Neural cell (in vitro differentiated cells): ENCODE measurements at regions not wholly inside any gene's neighbourhood (a gene's known extent, or its start where the extent isn't known, plus 50 kb on each side); places are given as distances from the start of the nearest gene placed in this dataset.
"Not testable (repeated sequence)": the region's sequence is repeated elsewhere in the genome, so short reads cannot be mapped to it uniquely, and the experiment has no call there.

Experiments used
- H2AFZ ChIP-seq: fragments of 200-600, 300-800 bp; sonication (generic), shearing (Covaris generic); 2 replicates; pipeline ENCODE4 v1.6.0; 2014; ENCODE audit warnings: low read depth, mild to moderate bottlenecking, antibody characterized with exemption, low read length, moderate library complexity
- H3F3A ChIP-seq: fragments of 200-600 bp; shearing (Covaris generic); 2 replicates; pipeline ENCODE4 v1.6.1; 2016; ENCODE audit warnings: mild to moderate bottlenecking, moderate library complexity, mixed read lengths, antibody characterized with exemption, low read length; ENCODE audit not compliant: insufficient read depth, poor library complexity, severe bottlenecking
- H3K27ac ChIP-seq: fragments of 200-600, 300-800 bp; sonication (generic), shearing (Covaris generic); 2 replicates; pipeline ENCODE4 v1.5.1; 2014; ENCODE audit warnings: mild to moderate bottlenecking, low read length, moderate library complexity
- H3K27me3 ChIP-seq: fragments of 300-800, 200-600 bp; sonication (generic), shearing (Covaris generic); 2 replicates; pipeline ENCODE4 v1.6.0; 2014; ENCODE audit warnings: mild to moderate bottlenecking, low read depth, low read length, moderate library complexity; ENCODE audit not compliant: insufficient read depth
- H3K36me3 ChIP-seq: fragments of 300-800, 200-600 bp; sonication (generic), shearing (Covaris generic); 2 replicates; pipeline ENCODE4 v1.5.1; 2014; ENCODE audit warnings: mild to moderate bottlenecking, antibody characterized with exemption, low read length, moderate library complexity; ENCODE audit not compliant: insufficient read depth
- H3K4me2 ChIP-seq: fragments of 300-800, 200-600 bp; sonication (generic), shearing (Covaris generic); 2 replicates; pipeline ENCODE4 v1.6.0; 2014; ENCODE audit warnings: mild to moderate bottlenecking, low read length
- H3K4me3 ChIP-seq: fragments of 300-800, 200-600 bp; sonication (generic), shearing (Covaris generic); 2 replicates; pipeline ENCODE4 v1.5.1; 2014; ENCODE audit warnings: mild to moderate bottlenecking, low read length, moderate library complexity
- H3K79me2 ChIP-seq: fragments of 200-600 bp; shearing (Covaris generic); replicated peaks from 2 replicates; pipeline ENCODE4 v1.6.0; 2014; ENCODE audit warnings: mild to moderate bottlenecking, low read length, moderate library complexity; ENCODE audit not compliant: insufficient read depth
- H3K9ac ChIP-seq: fragments of 300-800, 200-600 bp; sonication (generic), shearing (Covaris generic); 2 replicates; pipeline ENCODE4 v1.6.1; 2016; ENCODE audit warnings: mild to moderate bottlenecking, low read length, mixed read lengths
- H3K9me2 ChIP-seq: fragments of 200-600 bp; shearing (Covaris generic); 2 replicates; pipeline ENCODE4 v1.6.1; 2016; ENCODE audit warnings: mild to moderate bottlenecking, low read length, mixed read lengths; ENCODE audit not compliant: insufficient read depth
- H3K9me3 ChIP-seq: fragments of 200-600, 300-800 bp; sonication (generic), shearing (Covaris generic); 2 replicates; pipeline ENCODE4 v1.6.1; 2016; ENCODE audit warnings: mild to moderate bottlenecking, mixed run types, low read length, moderate library complexity, mixed read lengths
- H4K20me1 ChIP-seq: fragments of 200-600 bp; shearing (Covaris generic); 2 replicates; pipeline ENCODE4 v1.6.1; 2016; ENCODE audit warnings: mild to moderate bottlenecking, mixed run types; ENCODE audit not compliant: insufficient read depth
- EP300 ChIP-seq: fragments of 450-650 bp; conservative IDR thresholded peaks from 2 replicates; pipeline ENCODE4 v1.6.1; 2014; ENCODE audit warnings: antibody characterized with exemption, mild to moderate bottlenecking, moderate library complexity; ENCODE audit not compliant: poor library complexity, severe bottlenecking
- EZH2 ChIP-seq: fragments of 200-600, 300-800 bp; shearing (Covaris generic), sonication (generic); IDR thresholded peaks from 2 replicates; pipeline ENCODE4 v1.6.1; 2014; ENCODE audit warnings: antibody characterized with exemption, low read length, borderline replicate concordance, mild to moderate bottlenecking; ENCODE audit not compliant: insufficient read depth, poor library complexity, severe bottlenecking
- MXI1 ChIP-seq: fragments of 450-650 bp; conservative IDR thresholded peaks from 2 replicates; pipeline ENCODE4 v1.6.1; 2014; ENCODE audit warnings: antibody characterized with exemption, mild to moderate bottlenecking; ENCODE audit not compliant: poor library complexity, severe bottlenecking
- POLR2AphosphoS5 ChIP-seq: IDR thresholded peaks from 2 replicates; pipeline ENCODE4 v1.6.1; 2012
- RAD21 ChIP-seq: fragments of 450-650 bp; conservative IDR thresholded peaks from 2 replicates; pipeline ENCODE4 v1.6.1; 2014; ENCODE audit warnings: antibody characterized with exemption, mild to moderate bottlenecking, moderate library complexity
- SMC3 ChIP-seq: fragments of 450-650 bp; conservative IDR thresholded peaks from 2 replicates; pipeline ENCODE4 v1.6.1; 2014; ENCODE audit warnings: antibody characterized with exemption, mild to moderate bottlenecking, moderate library complexity; ENCODE audit not compliant: poor library complexity
- TAF1 ChIP-seq: IDR thresholded peaks from 2 replicates; pipeline ENCODE4 v1.6.1; 2012; ENCODE audit warnings: low read depth
- TF ChIP-seq, protein P1 (sequence below): IDR thresholded peaks from 2 replicates; pipeline ENCODE4 v1.6.1; 2012; ENCODE audit warnings: borderline replicate concordance
- TF ChIP-seq, protein P2 (sequence below): fragments of 450-650 bp; IDR thresholded peaks from 2 replicates; pipeline ENCODE4 v1.5.1; 2014; ENCODE audit warnings: antibody characterized with exemption, mild to moderate bottlenecking, moderate library complexity; ENCODE audit not compliant: poor library complexity, severe bottlenecking

DNA sequence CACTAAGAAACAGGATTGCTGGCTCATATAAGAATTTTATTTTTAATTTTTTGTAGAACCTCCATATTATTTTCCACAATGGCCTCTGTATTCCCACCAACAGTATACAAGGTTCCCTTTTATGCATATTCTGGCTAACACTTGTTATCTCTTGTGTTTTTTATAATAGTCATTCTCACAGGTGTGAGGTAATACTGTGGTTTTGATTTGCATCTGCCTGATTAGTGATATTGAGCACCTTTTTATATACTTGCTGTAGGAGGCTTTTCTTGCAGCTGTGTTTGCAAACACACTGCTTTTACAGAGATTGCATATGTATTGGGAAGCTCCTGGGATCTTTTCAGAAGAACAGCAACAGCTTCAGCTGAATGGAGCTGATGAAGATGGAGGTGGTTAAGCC is 164.8 kb downstream of the DEPDC1B start:
- TF ChIP-seq RAD21 (no peak), MXI1 (no peak), EP300 (no peak), SMC3 (no peak), EZH2 (no peak), POLR2AphosphoS5 (no peak), TAF1 (no peak)
- TF ChIP-seq, protein P1, sequence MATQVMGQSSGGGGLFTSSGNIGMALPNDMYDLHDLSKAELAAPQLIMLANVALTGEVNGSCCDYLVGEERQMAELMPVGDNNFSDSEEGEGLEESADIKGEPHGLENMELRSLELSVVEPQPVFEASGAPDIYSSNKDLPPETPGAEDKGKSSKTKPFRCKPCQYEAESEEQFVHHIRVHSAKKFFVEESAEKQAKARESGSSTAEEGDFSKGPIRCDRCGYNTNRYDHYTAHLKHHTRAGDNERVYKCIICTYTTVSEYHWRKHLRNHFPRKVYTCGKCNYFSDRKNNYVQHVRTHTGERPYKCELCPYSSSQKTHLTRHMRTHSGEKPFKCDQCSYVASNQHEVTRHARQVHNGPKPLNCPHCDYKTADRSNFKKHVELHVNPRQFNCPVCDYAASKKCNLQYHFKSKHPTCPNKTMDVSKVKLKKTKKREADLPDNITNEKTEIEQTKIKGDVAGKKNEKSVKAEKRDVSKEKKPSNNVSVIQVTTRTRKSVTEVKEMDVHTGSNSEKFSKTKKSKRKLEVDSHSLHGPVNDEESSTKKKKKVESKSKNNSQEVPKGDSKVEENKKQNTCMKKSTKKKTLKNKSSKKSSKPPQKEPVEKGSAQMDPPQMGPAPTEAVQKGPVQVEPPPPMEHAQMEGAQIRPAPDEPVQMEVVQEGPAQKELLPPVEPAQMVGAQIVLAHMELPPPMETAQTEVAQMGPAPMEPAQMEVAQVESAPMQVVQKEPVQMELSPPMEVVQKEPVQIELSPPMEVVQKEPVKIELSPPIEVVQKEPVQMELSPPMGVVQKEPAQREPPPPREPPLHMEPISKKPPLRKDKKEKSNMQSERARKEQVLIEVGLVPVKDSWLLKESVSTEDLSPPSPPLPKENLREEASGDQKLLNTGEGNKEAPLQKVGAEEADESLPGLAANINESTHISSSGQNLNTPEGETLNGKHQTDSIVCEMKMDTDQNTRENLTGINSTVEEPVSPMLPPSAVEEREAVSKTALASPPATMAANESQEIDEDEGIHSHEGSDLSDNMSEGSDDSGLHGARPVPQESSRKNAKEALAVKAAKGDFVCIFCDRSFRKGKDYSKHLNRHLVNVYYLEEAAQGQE: no peak
- TF ChIP-seq, protein P2, sequence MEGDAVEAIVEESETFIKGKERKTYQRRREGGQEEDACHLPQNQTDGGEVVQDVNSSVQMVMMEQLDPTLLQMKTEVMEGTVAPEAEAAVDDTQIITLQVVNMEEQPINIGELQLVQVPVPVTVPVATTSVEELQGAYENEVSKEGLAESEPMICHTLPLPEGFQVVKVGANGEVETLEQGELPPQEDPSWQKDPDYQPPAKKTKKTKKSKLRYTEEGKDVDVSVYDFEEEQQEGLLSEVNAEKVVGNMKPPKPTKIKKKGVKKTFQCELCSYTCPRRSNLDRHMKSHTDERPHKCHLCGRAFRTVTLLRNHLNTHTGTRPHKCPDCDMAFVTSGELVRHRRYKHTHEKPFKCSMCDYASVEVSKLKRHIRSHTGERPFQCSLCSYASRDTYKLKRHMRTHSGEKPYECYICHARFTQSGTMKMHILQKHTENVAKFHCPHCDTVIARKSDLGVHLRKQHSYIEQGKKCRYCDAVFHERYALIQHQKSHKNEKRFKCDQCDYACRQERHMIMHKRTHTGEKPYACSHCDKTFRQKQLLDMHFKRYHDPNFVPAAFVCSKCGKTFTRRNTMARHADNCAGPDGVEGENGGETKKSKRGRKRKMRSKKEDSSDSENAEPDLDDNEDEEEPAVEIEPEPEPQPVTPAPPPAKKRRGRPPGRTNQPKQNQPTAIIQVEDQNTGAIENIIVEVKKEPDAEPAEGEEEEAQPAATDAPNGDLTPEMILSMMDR: no peak
- Histone ChIP-seq H4K20me1 (no peaks in the 10 kb centered on the region), H3K9me2 (no peaks in the 10 kb centered on the region), H3K9ac (no peak overlapping the region), H3K4me2 (no peak overlapping the region), H2AFZ (no peak overlapping the region), H3K36me3 (no peaks in the 10 kb centered on the region), H3K27me3 (no peaks in the 10 kb centered on the region), H3K9me3 (no peaks in the 10 kb centered on the region), H3F3A (no peaks in the 10 kb centered on the region), H3K27ac (no peak overlapping the region), H3K4me3 (no peak overlapping the region), H3K79me2 (no peaks in the 10 kb centered on the region)

DNA sequence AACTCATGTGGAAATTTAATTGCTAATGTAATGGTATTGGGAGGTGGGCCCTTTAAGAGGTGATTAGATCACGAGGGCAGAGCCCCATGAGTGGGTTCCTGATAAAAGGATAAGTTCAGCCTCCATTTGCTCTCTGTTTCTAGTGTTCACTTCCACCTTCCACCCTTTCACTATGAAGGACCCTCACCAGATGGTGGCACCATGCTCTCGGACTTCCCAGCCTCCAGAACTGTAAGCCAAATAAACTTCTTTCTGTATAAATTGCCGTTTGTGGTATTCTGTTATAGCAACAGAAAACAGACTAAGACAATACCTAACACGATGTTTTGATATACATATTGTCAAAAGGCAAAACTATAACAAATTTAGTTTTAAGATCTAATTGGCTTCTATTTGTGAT is 166.2 kb downstream of the DEPDC1B start:
- Histone ChIP-seq H3K9ac (no peak overlapping the region), H3K79me2 (no peaks in the 10 kb centered on the region), H3K4me2 (no peak overlapping the region), H3K4me3 (no peak overlapping the region), H3K27me3 (no peaks in the 10 kb centered on the region), H4K20me1 (no peaks in the 10 kb centered on the region), H3F3A (no peaks in the 10 kb centered on the region), H3K36me3 (no peaks in the 10 kb centered on the region), H3K27ac (no peak overlapping the region), H3K9me3 (no peaks in the 10 kb centered on the region), H2AFZ (no peak overlapping the region), H3K9me2 (no peaks in the 10 kb centered on the region)
- TF ChIP-seq MXI1: no peak
- TF ChIP-seq RAD21: no peak
- TF ChIP-seq, protein P1: no peak
- no peak for TF ChIP-seq SMC3
- TF ChIP-seq, protein P2: no peak
- no peak for TF ChIP-seq POLR2AphosphoS5
- TF ChIP-seq TAF1: no peak
- TF ChIP-seq EP300: no peak
- no peak for TF ChIP-seq EZH2

DNA sequence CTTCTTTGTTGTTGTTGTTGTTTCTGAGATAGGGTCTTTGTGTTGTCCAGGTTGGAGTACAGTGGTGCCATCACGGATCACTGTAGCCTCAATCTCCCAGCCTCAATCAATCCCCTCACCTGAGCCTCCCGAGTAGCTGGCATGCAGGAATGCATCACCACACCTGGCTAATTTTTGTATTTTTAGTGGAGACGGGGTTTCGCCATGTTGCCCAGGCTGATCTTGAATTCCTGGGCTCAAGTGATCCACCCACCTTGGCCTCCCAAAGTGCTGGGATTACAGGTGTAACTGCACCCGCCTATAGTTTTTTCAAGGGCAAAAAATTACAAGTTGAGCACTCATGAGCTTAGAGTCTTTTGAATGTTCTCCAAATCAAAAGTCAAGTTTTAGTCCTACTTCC is 167.2 kb downstream of the DEPDC1B start:
- not testable (repeated sequence) for H2AFZ ChIP-seq, H3K79me2 ChIP-seq, H3K9ac ChIP-seq, H3K9me2 ChIP-seq, H4K20me1 ChIP-seq, H3K4me2 ChIP-seq, H3K9me3 ChIP-seq, H3K4me3 ChIP-seq, H3K27me3 ChIP-seq, H3F3A ChIP-seq, H3K27ac ChIP-seq, H3K36me3 ChIP-seq
